HCT116 (cell line): ENCODE measurements at regions not wholly inside any gene's neighbourhood (a gene's known extent, or its start where the extent isn't known, plus 50 kb on each side); places are given as distances from the start of the nearest gene placed in this dataset.

Source experiments
- ATAC-seq: fragments of 200-7000 bp; cut with Tn5 transposase; 2 replicates; pipeline ENCODE4 v1.9.1; 2020; ENCODE audit warnings: mild to moderate bottlenecking, moderate library complexity
- BruUV-seq: library from RNA; stranded (reverse); fragments of 400-500 nt; replicated peaks from 2 replicates; lab custom pipeline; 2021; lab: Mats Ljungman, UMichigan
- CTCF ChIA-PET: fragments of 300-600 bp; sonication (Branson Sonifier 250); formaldehyde crosslinking; loops from one replicate; lab custom pipeline; 2021; ENCODE audit warnings: antibody characterized with exemption; lab: Charles Lee
- POLR2A ChIA-PET: fragments of 300-600, 350-600 bp; sonication (Branson Sonifier 250); formaldehyde crosslinking; loops from one replicate; lab custom pipeline; 2021; ENCODE audit warnings: antibody characterized with exemption; lab: Charles Lee
- RAD21 ChIA-PET, 2 experiments: fragments of 300-600 bp; sonication (Branson Sonifier 250); formaldehyde crosslinking; loops; one replicate each; lab custom pipeline; 2023; ENCODE audit warnings: low total read pairs in 2 of 2; ENCODE audit not compliant: uncharacterized antibody in 2 of 2, unreplicated experiment in 2 of 2, low non-redundant PET in 1 of 2; lab: Charles Lee
- DNase-seq: peaks from one replicate; pipeline ENCODE4 v3.0.0-alpha.2; 2010; ENCODE audit warnings: low read depth, low spot score
- H2AFZ ChIP-seq: fragments of 200-600 bp; shearing (Covaris generic), sonication (generic); 2 replicates; pipeline ENCODE4 v1.6.1; 2017; ENCODE audit warnings: low read depth, mixed run types, mixed read lengths, antibody characterized with exemption, low read length; ENCODE audit not compliant: poor library complexity, severe bottlenecking
- H3K27ac ChIP-seq: 2 replicates; pipeline ENCODE4 v1.5.1; 2012; ENCODE audit warnings: low read depth, low read length
- H3K27me3 ChIP-seq: fragments of 200-600 bp; sonication (generic); 2 replicates; pipeline ENCODE4 v1.6.1; 2016; ENCODE audit warnings: mixed run types, low read length, mixed read lengths; ENCODE audit not compliant: insufficient read depth
- H3K36me3 ChIP-seq, 2 experiments: fragments of 200-500 bp in 1 of 2; fragments of 200-600 bp in 1 of 2; sonication (Bioruptor generic) in 1 of 2; sonication (generic) in 1 of 2; 2 replicates each; pipeline versions ENCODE4 v1.5.1 to v1.6.1; 2014 to 2016; ENCODE audit warnings: low read length in 2 of 2, inconsistent platforms in 1 of 2, mixed read lengths in 1 of 2, mixed run types in 1 of 2; ENCODE audit not compliant: insufficient read depth in 2 of 2, control insufficient read depth in 1 of 2
- H3K4me1 ChIP-seq, 2 experiments: fragments of 200-600 bp in 1 of 2; sonication (generic) in 1 of 2; 2 replicates each; pipeline versions ENCODE4 v1.5.1 to v1.6.1; 2012 to 2017; ENCODE audit warnings: low read length in 2 of 2, inconsistent platforms in 1 of 2, mild to moderate bottlenecking in 1 of 2, mixed read lengths in 1 of 2, mixed run types in 1 of 2, moderate library complexity in 1 of 2; ENCODE audit not compliant: insufficient read depth in 2 of 2, control insufficient read depth in 1 of 2
- H3K4me2 ChIP-seq: fragments of 200-600 bp; sonication (generic); 2 replicates; pipeline ENCODE4 v1.6.1; 2017; ENCODE audit warnings: mixed run types, low read length, mixed read lengths
- H3K4me3 ChIP-seq, 2 experiments: fragments of 200-600 bp in 1 of 2; sonication (generic) in 1 of 2; replicated peaks in 1 of 2; 2 replicates each; pipeline ENCODE4 v1.5.1; 2011 to 2016; ENCODE audit warnings: low read length in 2 of 2, control low read depth in 1 of 2, low read depth in 1 of 2, mild to moderate bottlenecking in 1 of 2, mixed read lengths in 1 of 2, mixed run types in 1 of 2
- H3K79me2 ChIP-seq: fragments of 200-600 bp; sonication (generic); 2 replicates; pipeline ENCODE4 v1.6.1; 2017; ENCODE audit warnings: mild to moderate bottlenecking, mixed run types, low read length, moderate library complexity, mixed read lengths; ENCODE audit not compliant: insufficient read depth
- H3K9ac ChIP-seq: fragments of 200-600 bp; sonication (generic); 2 replicates; pipeline ENCODE4 v1.6.1; 2016; ENCODE audit warnings: low read length, mixed read lengths
- H3K9me2 ChIP-seq: fragments of 200-600 bp; sonication (generic), shearing (Covaris generic); 2 replicates; pipeline ENCODE4 v1.6.1; 2017; ENCODE audit warnings: mixed run types, mild to moderate bottlenecking, moderate library complexity; ENCODE audit not compliant: insufficient read depth
- H3K9me3 ChIP-seq, 2 experiments: fragments of 200-500 bp in 1 of 2; fragments of 200-600 bp in 1 of 2; sonication (Bioruptor generic) in 1 of 2; sonication (generic) in 1 of 2; 2 replicates each; pipeline ENCODE4 v1.6.1; 2014 to 2017; ENCODE audit warnings: low read length in 2 of 2, mixed read lengths in 2 of 2, inconsistent platforms in 1 of 2, low read depth in 1 of 2, mild to moderate bottlenecking in 1 of 2, mixed run types in 1 of 2, moderate library complexity in 1 of 2; ENCODE audit not compliant: control insufficient read depth in 1 of 2, insufficient read depth in 1 of 2
- H4K20me1 ChIP-seq: fragments of 200-600 bp; sonication (generic), shearing (Covaris generic); 2 replicates; pipeline ENCODE4 v1.6.1; 2017; ENCODE audit warnings: mixed run types, mild to moderate bottlenecking, moderate library complexity; ENCODE audit not compliant: insufficient read depth
- ATF3 ChIP-seq: IDR thresholded peaks from 2 replicates; pipeline ENCODE4 v1.6.1; 2012
- CBX3 ChIP-seq: IDR thresholded peaks from 2 replicates; pipeline ENCODE4 v1.6.1; 2012; ENCODE audit warnings: low read depth
- CEBPB ChIP-seq: IDR thresholded peaks from 2 replicates; pipeline ENCODE4 v1.6.1; 2012; ENCODE audit warnings: low read depth
- CTCF ChIP-seq, 3 experiments: fragments of 200-600 bp in 1 of 3; sonication (generic) in 1 of 3; IDR thresholded peaks in 2 of 3; conservative IDR thresholded peaks in 1 of 3; 2 replicates each; pipeline ENCODE4 v1.5.1; 2012 to 2017; ENCODE audit warnings: low read depth in 2 of 3, low read length in 2 of 3, antibody characterized with exemption in 1 of 3, borderline replicate concordance in 1 of 3, control low read depth in 1 of 3, mild to moderate bottlenecking in 1 of 3, mixed read lengths in 1 of 3, mixed run types in 1 of 3, moderate library complexity in 1 of 3; ENCODE audit not compliant: insufficient read depth in 1 of 3
- EGR1 ChIP-seq: IDR thresholded peaks from 2 replicates; pipeline ENCODE4 v1.6.1; 2012; ENCODE audit warnings: low read depth
- EZH2phosphoT487 ChIP-seq: fragments of 200-600 bp; IDR thresholded peaks from 2 replicates; pipeline ENCODE4 v1.6.1; 2018; ENCODE audit warnings: antibody characterized with exemption, borderline replicate concordance
- FOSL1 ChIP-seq: IDR thresholded peaks from 2 replicates; pipeline ENCODE4 v1.6.1; 2012; ENCODE audit warnings: low read depth
- MAX ChIP-seq: IDR thresholded peaks from 2 replicates; pipeline ENCODE4 v1.6.1; 2012
- POLR2AphosphoS5 ChIP-seq: IDR thresholded peaks from 2 replicates; pipeline ENCODE4 v1.6.1; 2011; ENCODE audit warnings: mild to moderate bottlenecking, low read depth, low read length, moderate library complexity
- RAD21 ChIP-seq: IDR thresholded peaks from 2 replicates; pipeline ENCODE4 v1.6.1; 2012; ENCODE audit warnings: low read depth, mild to moderate bottlenecking
- REST ChIP-seq: IDR thresholded peaks from 2 replicates; pipeline ENCODE4 v1.6.1; 2012; ENCODE audit warnings: low read depth
- SIN3A ChIP-seq: IDR thresholded peaks from 2 replicates; pipeline ENCODE4 v1.6.1; 2012; ENCODE audit warnings: low read depth
- SP1 ChIP-seq: IDR thresholded peaks from 2 replicates; pipeline ENCODE4 v1.6.1; 2012; ENCODE audit warnings: low read depth
- SRF ChIP-seq: IDR thresholded peaks from 2 replicates; pipeline ENCODE4 v1.6.1; 2012; ENCODE audit warnings: low read depth
- TCF7L2 ChIP-seq: IDR thresholded peaks from 2 replicates; pipeline ENCODE4 v1.7.0; 2011; ENCODE audit warnings: borderline replicate concordance, inconsistent platforms; ENCODE audit not compliant: insufficient read depth, insufficient read length; ENCODE audit errors: extremely low read depth
- YY1 ChIP-seq: IDR thresholded peaks from 2 replicates; pipeline ENCODE4 v1.6.1; 2011; ENCODE audit warnings: low read length, low read depth, moderate library complexity, mild to moderate bottlenecking; ENCODE audit not compliant: insufficient replicate concordance; ENCODE audit errors: extremely low read depth
- ZFX ChIP-seq: fragments of 450-650 bp; IDR thresholded peaks from 2 replicates; pipeline ENCODE4 v1.6.1; 2017
- intact Hi-C: fragments of 100-400 bp; cut with micrococcal nuclease; formaldehyde crosslinking; loops from 2 replicates; pipeline ENCODE4 v1.10.0; 2022

- H3K27ac ChIP-seq = no peak overlapping the region
- ATAC-seq = no peak
- RAD21 ChIA-PET = no interaction called here
- TF ChIP-seq ATF3 = no peak
- no peak for TF ChIP-seq EZH2phosphoT487
- no peak for TF ChIP-seq TCF7L2
- TF ChIP-seq CTCF (IDR thresholded peaks at IDR 0.05 in 2 of 3, conservative IDR thresholded peaks at IDR 0.05 in 1 of 3; ENCODE audit: borderline replicate concordance in 1 of 3, insufficient read depth in 1 of 3, low read depth in 2 of 3, low read length in 2 of 3) = no peak
- no peak for TF ChIP-seq SP1
- TF ChIP-seq CBX3 = no peak
- TF ChIP-seq YY1 = no peak
- TF ChIP-seq EGR1 = no peak
- no peak for TF ChIP-seq CEBPB
- TF ChIP-seq POLR2AphosphoS5 = no peak
- TF ChIP-seq SIN3A = no peak
- no peak for TF ChIP-seq REST
- no peak for TF ChIP-seq FOSL1
- no peak for TF ChIP-seq ZFX
- TF ChIP-seq SRF = no peak
- TF ChIP-seq MAX = no peak
- TF ChIP-seq RAD21 = no peak
- intact Hi-C loops = no loop called here
- no peak overlapping the region for H3K4me2 ChIP-seq
- POLR2A ChIA-PET = no interaction called here
- H3K4me3 ChIP-seq = no peak overlapping the region
- H3K27me3 ChIP-seq = no peaks in the 10 kb centered on the region
- H4K20me1 ChIP-seq = no peaks in the 10 kb centered on the region
- CTCF ChIA-PET = no interaction called here
- no peaks in the 10 kb centered on the region for H3K9me3 ChIP-seq
- H3K9ac ChIP-seq = no peak overlapping the region
- H3K9me2 ChIP-seq = no peaks in the 10 kb centered on the region
- DNase-seq = no peak
- H3K36me3 ChIP-seq = no peaks in the 10 kb centered on the region
- BruUV-seq = no TSS peak
- H2AFZ ChIP-seq = peak overlapping the region; percentile 80
- H3K79me2 ChIP-seq = no peaks in the 10 kb centered on the region
- H3K4me1 ChIP-seq = no peaks in the 10 kb centered on the region
Observed at GRCh38 chr4:158068068-158068467, 104.8 kb downstream of the GASK1B start.
